Upper lobe of right lung (tissue), 1 donor: ENCODE measurements at regions not wholly inside any gene's neighbourhood (a gene's known extent, or its start where the extent isn't known, plus 50 kb on each side); places are given as distances from the start of the nearest gene placed in this dataset.
A peak's percentile ranks its signal among the peaks of the same experiment; 100 is the strongest.

Experiments used
- ATAC-seq: fragments of 200-7000 bp; cut with Tn5 transposase; one replicate; pipeline ENCODE4 v1.9.1; 2020; ENCODE audit warnings: mild to moderate bottlenecking, moderate library complexity
- DNase-seq: peaks from one replicate; pipeline ENCODE4 v3.0.0-alpha.2; 2020
- H3K27ac ChIP-seq: fragments of 200-600 bp; one replicate; pipeline ENCODE4 v1.8.0; 2022
- H3K27me3 ChIP-seq: fragments of 200-600 bp; one replicate; pipeline ENCODE4 v1.8.0; 2022; ENCODE audit warnings: mild to moderate bottlenecking
- H3K36me3 ChIP-seq: fragments of 200-600 bp; one replicate; pipeline ENCODE4 v1.8.0; 2022
- H3K4me1 ChIP-seq: fragments of 200-600 bp; one replicate; pipeline ENCODE4 v1.8.0; 2022
- H3K4me3 ChIP-seq: fragments of 200-600 bp; one replicate; pipeline ENCODE4 v1.8.0; 2022; ENCODE audit warnings: mild to moderate bottlenecking
- H3K9me3 ChIP-seq: fragments of 200-600 bp; one replicate; pipeline ENCODE4 v1.8.0; 2022
- intact Hi-C: fragments of 100-400 bp; cut with DNase I; formaldehyde crosslinking; loops from one replicate; pipeline ENCODE4 v1.11.0; 2022
- TF ChIP-seq, protein P1 (sequence below): fragments of 200-600 bp; IDR thresholded peaks from one replicate; pipeline ENCODE4 v1.8.0; 2022; ENCODE audit warnings: antibody characterized with exemption
- donor health status: DM: no; HTN: yes; CAD: no; lungs with severe emphysema.

DNA sequence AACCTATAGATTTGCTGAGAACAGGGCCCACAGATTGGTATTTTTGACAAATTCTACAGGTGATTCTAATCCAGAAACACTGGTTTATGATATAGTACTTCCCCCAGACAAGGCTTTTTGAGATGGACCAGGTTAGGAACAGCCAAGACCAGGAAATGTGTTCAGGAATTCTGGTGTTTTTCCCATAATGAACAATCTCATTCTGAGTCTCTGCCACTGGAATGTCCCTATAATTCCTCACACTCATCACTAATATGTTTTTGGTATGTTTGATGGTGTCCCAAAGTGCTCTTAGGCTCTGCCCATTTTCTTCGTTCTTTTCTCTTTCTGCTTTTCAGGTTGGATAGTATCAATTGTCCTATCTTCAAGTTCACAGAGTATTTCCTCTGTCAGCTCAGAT, 107.2 kb upstream of the IGFBP3 start:
- Histone ChIP-seq H3K36me3 (no peaks in the 10 kb centered on the region), H3K4me3 (no peak overlapping the region), H3K9me3 (no peaks in the 10 kb centered on the region), H3K27ac (no peak overlapping the region), H3K27me3 (no peaks in the 10 kb centered on the region), H3K4me1 (no peaks in the 10 kb centered on the region)
- intact Hi-C loops, result no loop called here
- ATAC-seq, result no peak
- TF ChIP-seq, protein P1, sequence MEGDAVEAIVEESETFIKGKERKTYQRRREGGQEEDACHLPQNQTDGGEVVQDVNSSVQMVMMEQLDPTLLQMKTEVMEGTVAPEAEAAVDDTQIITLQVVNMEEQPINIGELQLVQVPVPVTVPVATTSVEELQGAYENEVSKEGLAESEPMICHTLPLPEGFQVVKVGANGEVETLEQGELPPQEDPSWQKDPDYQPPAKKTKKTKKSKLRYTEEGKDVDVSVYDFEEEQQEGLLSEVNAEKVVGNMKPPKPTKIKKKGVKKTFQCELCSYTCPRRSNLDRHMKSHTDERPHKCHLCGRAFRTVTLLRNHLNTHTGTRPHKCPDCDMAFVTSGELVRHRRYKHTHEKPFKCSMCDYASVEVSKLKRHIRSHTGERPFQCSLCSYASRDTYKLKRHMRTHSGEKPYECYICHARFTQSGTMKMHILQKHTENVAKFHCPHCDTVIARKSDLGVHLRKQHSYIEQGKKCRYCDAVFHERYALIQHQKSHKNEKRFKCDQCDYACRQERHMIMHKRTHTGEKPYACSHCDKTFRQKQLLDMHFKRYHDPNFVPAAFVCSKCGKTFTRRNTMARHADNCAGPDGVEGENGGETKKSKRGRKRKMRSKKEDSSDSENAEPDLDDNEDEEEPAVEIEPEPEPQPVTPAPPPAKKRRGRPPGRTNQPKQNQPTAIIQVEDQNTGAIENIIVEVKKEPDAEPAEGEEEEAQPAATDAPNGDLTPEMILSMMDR, result no peak
- no peak for DNase-seq

DNA sequence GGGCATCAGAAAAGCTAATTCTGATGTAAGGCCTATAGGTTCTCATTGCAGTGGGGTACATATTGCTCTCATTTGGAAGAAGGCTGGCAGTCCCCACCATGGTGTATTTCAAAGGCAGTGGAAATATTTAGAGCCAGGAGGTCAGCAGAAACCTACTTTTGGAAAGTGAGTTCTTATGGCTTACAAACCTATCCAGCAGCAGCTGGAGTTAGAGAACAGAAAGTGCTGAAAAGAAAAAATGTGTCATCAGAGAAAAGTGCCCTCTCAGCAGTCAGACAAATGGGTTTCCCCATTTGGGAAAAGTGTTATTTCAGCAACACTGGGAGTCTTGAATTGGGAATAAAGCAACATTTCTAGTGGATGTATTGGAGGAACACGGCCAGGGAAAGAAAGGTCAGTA, 105.7 kb upstream of the IGFBP3 start:
- ATAC-seq, result no peak
- TF ChIP-seq, protein P1, result no peak
- H3K27me3 ChIP-seq, result no peaks in the 10 kb centered on the region
- DNase-seq, result no peak
- H3K4me3 ChIP-seq, result no peak overlapping the region
- H3K4me1 ChIP-seq, result no peaks in the 10 kb centered on the region
- no peaks in the 10 kb centered on the region for H3K36me3 ChIP-seq
- no peak overlapping the region for H3K27ac ChIP-seq
- intact Hi-C loops, result no loop called here
- H3K9me3 ChIP-seq, result no peaks in the 10 kb centered on the region

DNA sequence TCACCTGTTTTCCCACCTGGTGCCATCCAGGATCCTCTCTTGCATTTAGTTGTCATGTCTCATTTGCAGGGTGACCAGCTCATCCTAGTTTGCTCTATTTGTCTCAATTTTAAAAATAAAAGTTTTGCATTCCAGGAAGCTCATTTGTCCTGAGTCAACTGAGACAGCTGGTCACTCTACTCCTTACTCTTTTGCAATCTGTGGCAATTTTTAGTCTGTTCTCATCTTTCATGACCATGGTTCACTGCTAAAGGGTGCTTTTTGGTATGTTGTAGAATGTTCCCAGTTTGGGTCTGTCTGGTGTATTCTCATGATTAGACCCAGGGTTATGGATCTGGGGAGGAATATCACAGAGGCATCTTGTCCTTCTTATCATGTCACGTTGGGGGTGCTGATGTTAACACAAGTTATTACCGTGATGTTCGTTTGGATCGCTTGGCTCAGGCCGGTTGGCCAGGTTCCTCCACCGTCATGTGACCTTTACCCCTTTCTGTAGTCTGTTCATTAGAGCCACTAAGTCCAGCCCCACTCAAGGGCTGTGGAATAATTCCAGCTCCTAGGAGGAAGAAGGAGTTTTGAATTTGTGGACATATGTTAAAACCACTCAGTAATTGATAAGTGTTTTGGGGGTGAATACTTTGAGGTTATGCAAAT, 103.3 kb upstream of the IGFBP3 start:
- H3K27me3 ChIP-seq, result no peaks in the 10 kb centered on the region
- TF ChIP-seq, protein P1, result no peak
- ATAC-seq, result peak; percentile 15
- H3K4me3 ChIP-seq, result no peak overlapping the region
- H3K27ac ChIP-seq, result no peak overlapping the region
- intact Hi-C loops, result no loop called here
- no peaks in the 10 kb centered on the region for H3K4me1 ChIP-seq
- H3K9me3 ChIP-seq, result no peaks in the 10 kb centered on the region
- DNase-seq, result no peak
- H3K36me3 ChIP-seq, result no peaks in the 10 kb centered on the region

DNA sequence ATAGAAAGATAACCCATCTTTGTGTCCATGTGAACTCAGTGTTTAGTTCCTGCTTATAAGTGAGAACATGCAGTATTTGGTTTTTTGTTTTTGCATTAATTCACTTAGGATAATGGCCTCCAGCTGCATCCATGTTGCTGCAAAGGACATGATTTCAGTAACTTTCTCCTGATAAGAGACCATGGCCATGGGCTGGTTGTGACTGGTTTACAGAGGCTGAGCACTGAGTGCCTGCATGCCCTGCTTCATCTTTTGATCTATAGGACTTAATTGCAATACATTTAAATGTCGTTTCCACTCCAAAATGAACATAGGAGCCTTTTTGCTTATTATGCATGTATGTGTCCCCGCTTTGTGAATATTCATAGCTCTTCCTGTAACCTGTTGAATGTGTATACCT, 101.3 kb upstream of the IGFBP3 start:
- TF ChIP-seq, protein P1, result no peak
- Histone ChIP-seq H3K27me3 (no peaks in the 10 kb centered on the region), H3K36me3 (no peaks in the 10 kb centered on the region), H3K4me3 (no peak overlapping the region), H3K4me1 (no peaks in the 10 kb centered on the region), H3K27ac (no peak overlapping the region), H3K9me3 (no peaks in the 10 kb centered on the region)
- DNase-seq (no peak), ATAC-seq (no peak)
- intact Hi-C loops, result no loop called here

DNA sequence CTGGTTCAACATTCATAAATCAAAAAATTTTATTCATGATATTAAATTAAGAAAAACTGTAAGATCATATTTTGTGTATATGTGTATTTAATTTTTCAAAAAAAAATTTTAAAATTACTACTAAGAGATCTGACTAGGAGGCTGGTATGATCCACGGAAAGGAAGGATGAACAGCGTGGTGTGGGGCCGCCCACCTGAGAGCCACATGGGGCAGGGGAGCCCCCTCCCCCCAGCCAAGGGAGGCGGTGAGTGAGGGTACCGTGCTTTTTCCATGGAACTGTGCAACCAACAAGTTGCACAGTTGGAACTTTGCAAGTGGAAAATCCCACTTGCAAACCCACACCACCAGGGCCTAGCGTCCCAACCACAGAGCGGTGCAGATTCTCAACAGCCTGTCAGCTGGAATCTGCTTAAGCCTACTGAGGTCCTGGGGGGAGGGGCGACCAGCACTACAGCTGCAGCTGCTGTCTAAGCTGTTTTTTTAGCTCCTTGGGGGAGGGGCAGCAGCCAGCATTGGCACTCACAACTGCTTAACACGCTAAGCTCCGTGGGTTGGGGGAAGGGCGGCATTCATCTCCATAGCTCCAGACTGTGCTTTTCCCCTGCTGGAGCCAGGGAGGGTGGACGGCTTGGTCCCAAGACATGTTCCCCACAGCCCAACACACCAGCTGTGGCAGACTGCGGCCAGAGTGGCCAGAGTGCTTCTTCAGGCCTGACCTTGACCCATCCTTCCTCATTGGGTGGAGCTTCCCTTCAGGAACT, 94.2 kb upstream of the IGFBP3 start:
- Histone ChIP-seq H3K4me1 (no peaks in the 10 kb centered on the region), H3K36me3 (no peaks in the 10 kb centered on the region), H3K27ac (no peak overlapping the region), H3K4me3 (no peak overlapping the region), H3K9me3 (no peaks in the 10 kb centered on the region), H3K27me3 (no peaks in the 10 kb centered on the region)
- intact Hi-C loops, result no loop called here
- DNase-seq, result no peak
- TF ChIP-seq, protein P1, result no peak
- no peak for ATAC-seq
